GM12892 (cell line): ENCODE measurements at regions not wholly inside any gene's neighbourhood (a gene's known extent, or its start where the extent isn't known, plus 50 kb on each side); places are given as distances from the start of the nearest gene placed in this dataset.

Experiments used
- POLR2A ChIP-seq: IDR thresholded peaks from 2 replicates; pipeline ENCODE4 v1.6.1; 2011; ENCODE audit warnings: low read depth, low read length, control low read depth
- POLR2AphosphoS5 ChIP-seq: IDR thresholded peaks from 2 replicates; pipeline ENCODE4 v1.6.1; 2011; ENCODE audit warnings: low read depth, low read length, control low read depth

DNA sequence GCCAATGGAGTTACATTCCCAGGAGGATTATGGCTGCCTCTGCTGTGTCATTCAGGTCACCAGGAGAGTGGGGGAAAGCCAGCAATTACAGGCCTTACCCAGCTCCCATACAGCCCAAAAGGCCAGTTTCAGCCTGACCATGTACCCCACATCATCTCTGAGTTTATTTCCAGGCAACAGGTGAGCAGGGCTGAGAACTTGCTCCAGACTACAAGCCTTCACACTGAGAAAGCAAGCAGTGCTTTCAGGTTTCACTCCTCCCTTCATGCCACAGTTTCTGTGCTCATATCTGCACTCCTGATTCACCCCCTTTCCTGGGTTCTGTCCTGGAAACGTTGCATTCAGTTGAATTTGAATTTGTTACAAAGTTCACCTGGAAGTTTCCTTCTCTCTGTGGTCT is 68.1 kb upstream of the ABI3BP start:
- TF ChIP-seq POLR2AphosphoS5 (no peak), POLR2A (no peak)
